Endothelial cell of umbilical vein (primary cell): ENCODE measurements at regions not wholly inside any gene's neighbourhood (a gene's known extent, or its start where the extent isn't known, plus 50 kb on each side); places are given as distances from the start of the nearest gene placed in this dataset.

Experiments
- BruUV-seq: library from RNA; stranded (reverse); fragments of 400-500 nt; replicated peaks from 2 replicates; lab custom pipeline; 2021; lab: Mats Ljungman, UMichigan
- CTCF ChIA-PET: fragments of 300-600, 350-600 bp; sonication (Branson Sonifier 250); formaldehyde crosslinking; loops from one replicate; lab custom pipeline; 2021; ENCODE audit warnings: antibody characterized with exemption, inconsistent platforms; lab: Charles Lee
- POLR2A ChIA-PET: fragments of 300-600, 350-600 bp; sonication (Branson Sonifier 250); formaldehyde crosslinking; loops from one replicate; lab custom pipeline; 2021; ENCODE audit warnings: antibody characterized with exemption, inconsistent platforms; lab: Charles Lee
- DNase-seq: peaks from one replicate; pipeline ENCODE4 v3.0.0-alpha.2; 2011; ENCODE audit warnings: low read depth, low spot score
- FAIRE-seq: peaks from 2 replicates; lab custom pipeline; 2011; peaks lifted over from hg19 to GRCh38; lab: Jason Lieb, UNC
- H2AFZ ChIP-seq: 2 replicates; pipeline ENCODE4 v1.6.0; 2012; ENCODE audit warnings: low read depth, low read length, control low read depth, inconsistent platforms
- H3K27ac ChIP-seq: 2 replicates; pipeline ENCODE4 v1.5.1; 2011; ENCODE audit warnings: low read depth, mild to moderate bottlenecking, control low read depth, low read length, moderate library complexity; ENCODE audit not compliant: insufficient read depth
- H3K27me3 ChIP-seq, 2 experiments: 2 replicates each; pipeline versions ENCODE4 v1.6.0 to v1.6.1; 2011; ENCODE audit warnings: low read length in 2 of 2, mixed read lengths in 1 of 2; ENCODE audit not compliant: control insufficient read depth in 2 of 2, insufficient read depth in 2 of 2
- H3K36me3 ChIP-seq, 2 experiments: 2 replicates in 1 of 2; 3 replicates in 1 of 2; pipeline ENCODE4 v1.5.1; 2011; ENCODE audit warnings: low read length in 2 of 2, mild to moderate bottlenecking in 1 of 2, moderate library complexity in 1 of 2; ENCODE audit not compliant: control insufficient read depth in 2 of 2, insufficient read depth in 2 of 2; ENCODE audit errors: extremely low read depth in 1 of 2
- H3K4me1 ChIP-seq: 3 replicates; pipeline ENCODE4 v1.5.1; 2011; ENCODE audit warnings: mild to moderate bottlenecking, low read length; ENCODE audit not compliant: control insufficient read depth, insufficient read depth; ENCODE audit errors: extremely low read depth
- H3K4me2 ChIP-seq: 2 replicates; pipeline ENCODE4 v1.6.1; 2011; ENCODE audit warnings: low read length, control low read depth, mixed read lengths; ENCODE audit not compliant: insufficient read depth
- H3K4me3 ChIP-seq, 3 experiments: fragments of 200-600 bp in 1 of 3; sonication (generic), shearing (Covaris generic) in 1 of 3; replicated peaks in 1 of 3; 2 replicates each; pipeline ENCODE4 v1.5.1; 2011 to 2016; ENCODE audit warnings: control low read depth in 3 of 3, low read length in 3 of 3, mild to moderate bottlenecking in 2 of 3, inconsistent platforms in 1 of 3, low read depth in 1 of 3, moderate library complexity in 1 of 3; ENCODE audit not compliant: insufficient read depth in 1 of 3
- H3K79me2 ChIP-seq: 2 replicates; pipeline ENCODE4 v1.6.0; 2012; ENCODE audit warnings: low read length, inconsistent platforms; ENCODE audit not compliant: control insufficient read depth, insufficient read depth
- H3K9ac ChIP-seq: replicated peaks from 2 replicates; pipeline ENCODE3; 2011; ENCODE audit warnings: low read length, control low read depth; ENCODE audit not compliant: insufficient read depth; ENCODE audit errors: extremely low read depth
- H3K9me1 ChIP-seq: replicated peaks from 3 replicates; pipeline ENCODE4 v1.6.0; 2011; ENCODE audit warnings: mild to moderate bottlenecking, low read length; ENCODE audit not compliant: control insufficient read depth, insufficient read depth; ENCODE audit errors: extremely low read depth
- H3K9me3 ChIP-seq: replicated peaks from 2 replicates; pipeline ENCODE4 v1.5.1; 2012; ENCODE audit warnings: low read length, inconsistent platforms; ENCODE audit not compliant: control insufficient read depth, insufficient read depth
- H4K20me1 ChIP-seq: replicated peaks from 2 replicates; pipeline ENCODE3; 2011; ENCODE audit warnings: mild to moderate bottlenecking, low read length; ENCODE audit not compliant: control insufficient read depth, insufficient read depth; ENCODE audit errors: extremely low read depth
- CTCF ChIP-seq, 2 donors: IDR thresholded peaks; 1 replicate in 1 of 2; 2 replicates in 1 of 2; pipeline ENCODE4 v1.5.1; 2011; ENCODE audit warnings: low read length in 2 of 2, mild to moderate bottlenecking in 2 of 2, moderate library complexity in 2 of 2, control low read depth in 1 of 2, inconsistent platforms in 1 of 2, low read depth in 1 of 2; ENCODE audit not compliant: insufficient read depth in 1 of 2; ENCODE audit errors: extremely low read depth in 1 of 2
- EZH2 ChIP-seq: IDR thresholded peaks from 2 replicates; pipeline ENCODE4 v1.6.1; 2012; ENCODE audit warnings: borderline replicate concordance, low read depth, mild to moderate bottlenecking, moderate library complexity, low read length, inconsistent platforms; ENCODE audit not compliant: severe bottlenecking
- FOS ChIP-seq: IDR thresholded peaks from 2 replicates; pipeline ENCODE4 v1.6.1; 2011; ENCODE audit warnings: mild to moderate bottlenecking, low read length, moderate library complexity, borderline replicate concordance; ENCODE audit not compliant: insufficient read depth
- GATA2 ChIP-seq: IDR thresholded peaks from 2 replicates; pipeline ENCODE4 v1.7.0; 2011; ENCODE audit warnings: low read depth, mild to moderate bottlenecking, moderate library complexity, mixed read lengths, low read length; ENCODE audit not compliant: insufficient read length, insufficient read depth
- JUN ChIP-seq: IDR thresholded peaks from 2 replicates; pipeline ENCODE4 v1.6.1; 2011; ENCODE audit warnings: borderline replicate concordance, low read depth; ENCODE audit not compliant: insufficient read length, insufficient read depth
- MYC ChIP-seq: IDR thresholded peaks from one replicate; pipeline ENCODE4 v1.6.1; 2011; ENCODE audit warnings: mild to moderate bottlenecking, low read depth, low read length
- POLR2A ChIP-seq: IDR thresholded peaks from 2 replicates; pipeline ENCODE4 v1.6.1; 2012; ENCODE audit warnings: low read depth, mild to moderate bottlenecking, control low read depth, low read length
- POLR2AphosphoS5 ChIP-seq: IDR thresholded peaks from 2 replicates; pipeline ENCODE4 v1.6.1; 2012; ENCODE audit warnings: low read depth, mild to moderate bottlenecking, control low read depth, low read length, moderate library complexity; ENCODE audit not compliant: insufficient read depth
- dilution Hi-C: fragments of 300-500 bp; cut with MboI; formaldehyde crosslinking; loops from one replicate; pipeline ENCODE4 v1.15.0; 2019; ENCODE audit warnings: low sequenced_read_pairs; ENCODE audit not compliant: extremely low pct_ligation_motif_present
- intact Hi-C: fragments of 100-400 bp; cut with micrococcal nuclease; formaldehyde crosslinking; loops from one replicate; pipeline ENCODE4 v1.10.0; 2022
- TF ChIP-seq, protein P1 (sequence below): IDR thresholded peaks from 2 replicates; pipeline ENCODE4 v1.6.1; 2011; ENCODE audit not compliant: insufficient read depth, insufficient read length

DNA sequence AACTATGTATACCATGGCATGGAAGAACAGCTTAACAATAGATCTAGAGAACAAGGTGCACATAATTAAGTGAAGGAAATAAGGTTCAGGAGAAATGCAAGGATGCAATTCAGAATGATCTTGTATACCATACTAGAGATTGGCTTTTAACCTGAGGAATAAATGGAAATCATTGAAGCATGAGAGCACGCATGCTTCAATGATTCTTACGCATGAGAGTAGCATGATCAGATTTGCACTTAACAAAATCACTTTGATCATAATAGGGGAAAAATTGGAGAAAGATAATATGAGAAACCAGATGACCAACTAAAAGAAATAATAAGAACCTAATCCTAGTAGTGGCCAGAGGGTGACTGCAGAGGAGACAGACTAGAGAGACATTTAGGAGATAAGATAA lies 133.3 kb upstream of the FSCB start:
- no peak for TF ChIP-seq POLR2A
- intact Hi-C loops (no loop called here), dilution Hi-C loops (no loop called here)
- Histone ChIP-seq H3K9ac (no peak overlapping the region), H3K4me2 (no peak overlapping the region), H3K4me1 (no peaks in the 10 kb centered on the region), H4K20me1 (no peaks in the 10 kb centered on the region), H3K4me3 (no peak overlapping the region), H3K27ac (no peak overlapping the region), H3K9me1 (no peaks in the 10 kb centered on the region), H2AFZ (no peak overlapping the region), H3K9me3 (no peaks in the 10 kb centered on the region), H3K79me2 (no peaks in the 10 kb centered on the region), H3K36me3 (no peaks in the 10 kb centered on the region), H3K27me3 (no peaks in the 10 kb centered on the region)
- no peak for FAIRE-seq
- ChIA-PET CTCF (no interaction called here), POLR2A (no interaction called here)
- DNase-seq = no peak
- no TSS peak for BruUV-seq

DNA sequence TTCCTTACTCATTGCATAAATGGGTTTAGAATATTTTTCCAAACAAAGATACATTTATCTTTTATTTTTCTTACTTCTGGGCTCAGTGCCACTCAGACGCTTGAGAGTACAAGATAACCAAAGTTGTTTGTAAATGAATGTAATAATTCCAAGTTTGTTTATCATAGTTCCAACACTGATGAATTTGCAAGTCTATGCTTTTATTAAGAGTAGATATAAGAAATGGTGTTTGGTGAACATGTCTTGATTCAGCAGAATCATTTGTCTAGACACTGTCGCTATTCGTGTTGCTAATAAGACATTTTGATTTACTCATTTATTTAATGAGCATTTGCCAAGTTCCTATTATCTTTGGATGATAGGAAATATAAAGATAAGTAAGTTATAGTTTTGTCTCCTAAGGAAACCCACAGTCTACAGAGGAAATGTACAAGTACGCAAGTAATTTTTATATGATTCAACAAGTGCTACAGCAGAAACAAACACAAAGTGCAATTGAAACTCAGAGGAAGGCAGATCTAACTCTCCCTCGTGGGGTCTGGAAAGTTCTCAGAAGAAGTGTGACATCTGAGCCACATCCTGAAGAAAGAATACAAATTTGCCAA lies 132.8 kb upstream of the FSCB start:
- Histone ChIP-seq H3K9me1 (no peaks in the 10 kb centered on the region), H3K36me3 (no peaks in the 10 kb centered on the region), H3K79me2 (no peaks in the 10 kb centered on the region), H3K27ac (no peak overlapping the region), H3K27me3 (no peaks in the 10 kb centered on the region), H3K4me3 (no peak overlapping the region), H3K4me2 (no peak overlapping the region), H3K9me3 (no peaks in the 10 kb centered on the region), H2AFZ (no peak overlapping the region), H4K20me1 (no peaks in the 10 kb centered on the region), H3K4me1 (no peaks in the 10 kb centered on the region), H3K9ac (no peak overlapping the region)
- FAIRE-seq = no peak
- TF ChIP-seq POLR2AphosphoS5 (no peak), FOS (no peak), EZH2 (no peak), POLR2A (no peak), MYC (no peak), GATA2 (no peak), JUN (no peak), CTCF (IDR thresholded peaks at IDR 0.05; ENCODE audit: extremely low read depth in 1 of 2, insufficient read depth in 1 of 2, low read depth in 1 of 2, low read length in 2 of 2) (no peak)
- TF ChIP-seq, protein P1, sequence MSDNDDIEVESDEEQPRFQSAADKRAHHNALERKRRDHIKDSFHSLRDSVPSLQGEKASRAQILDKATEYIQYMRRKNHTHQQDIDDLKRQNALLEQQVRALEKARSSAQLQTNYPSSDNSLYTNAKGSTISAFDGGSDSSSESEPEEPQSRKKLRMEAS = no peak
- intact Hi-C loops (no loop called here), dilution Hi-C loops (no loop called here)
- POLR2A ChIA-PET = no interaction called here
- BruUV-seq = no TSS peak
- no peak for DNase-seq
- CTCF ChIA-PET = no interaction called here
